ENCODE measurements at regions not wholly inside any gene's neighbourhood (a gene's known extent, or its start where the extent isn't known, plus 50 kb on each side); places are given as distances from the start of the nearest gene placed in this dataset.
"Not testable (repeated sequence)": the region's sequence is repeated elsewhere in the genome, so short reads cannot be mapped to it uniquely, and the experiment has no call there.

DNA sequence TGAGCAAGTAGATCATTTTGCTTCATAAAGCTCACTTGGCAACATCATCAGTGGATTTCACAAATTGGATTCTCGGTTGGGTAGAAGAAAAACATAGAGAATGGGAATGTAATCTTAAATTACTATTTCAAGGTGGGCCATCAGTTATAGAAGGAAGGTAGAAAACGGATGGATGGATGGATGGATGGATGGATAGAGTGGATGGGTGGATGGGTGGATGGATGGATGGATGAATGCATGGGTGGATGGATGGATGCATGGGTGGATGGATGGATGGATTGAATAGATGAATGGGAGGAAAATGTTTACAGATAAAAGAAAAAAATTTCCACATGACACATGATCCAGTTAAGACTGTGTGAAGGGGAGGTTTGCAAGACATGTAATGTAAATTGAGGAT lies 159.7 kb downstream of the MEX3B start:
- no peak for DNase-seq (ENCODE audit: low read depth)
- TF ChIP-seq, protein P1, sequence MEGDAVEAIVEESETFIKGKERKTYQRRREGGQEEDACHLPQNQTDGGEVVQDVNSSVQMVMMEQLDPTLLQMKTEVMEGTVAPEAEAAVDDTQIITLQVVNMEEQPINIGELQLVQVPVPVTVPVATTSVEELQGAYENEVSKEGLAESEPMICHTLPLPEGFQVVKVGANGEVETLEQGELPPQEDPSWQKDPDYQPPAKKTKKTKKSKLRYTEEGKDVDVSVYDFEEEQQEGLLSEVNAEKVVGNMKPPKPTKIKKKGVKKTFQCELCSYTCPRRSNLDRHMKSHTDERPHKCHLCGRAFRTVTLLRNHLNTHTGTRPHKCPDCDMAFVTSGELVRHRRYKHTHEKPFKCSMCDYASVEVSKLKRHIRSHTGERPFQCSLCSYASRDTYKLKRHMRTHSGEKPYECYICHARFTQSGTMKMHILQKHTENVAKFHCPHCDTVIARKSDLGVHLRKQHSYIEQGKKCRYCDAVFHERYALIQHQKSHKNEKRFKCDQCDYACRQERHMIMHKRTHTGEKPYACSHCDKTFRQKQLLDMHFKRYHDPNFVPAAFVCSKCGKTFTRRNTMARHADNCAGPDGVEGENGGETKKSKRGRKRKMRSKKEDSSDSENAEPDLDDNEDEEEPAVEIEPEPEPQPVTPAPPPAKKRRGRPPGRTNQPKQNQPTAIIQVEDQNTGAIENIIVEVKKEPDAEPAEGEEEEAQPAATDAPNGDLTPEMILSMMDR (IDR thresholded peaks at IDR 0.05; ENCODE audit: insufficient read depth, low read depth, low read length): no peak
- no peak overlapping the region for H3K4me3 ChIP-seq (ENCODE audit: low read depth, low read length)
- no peaks in the 10 kb centered on the region for H3K27me3 ChIP-seq (ENCODE audit: control insufficient read depth, insufficient read depth, low read length)
- ChIA-PET POLR2A (no interaction called here), CTCF (interaction anchor here (0.9 kb wide), 1 partner anchor 11 kb away, joined by 5 read pairs; no protein-coding TSS in a partner anchor)
- H3K36me3 ChIP-seq (ENCODE audit: control insufficient read depth, insufficient read depth, low read length): no peaks in the 10 kb centered on the region

DNA sequence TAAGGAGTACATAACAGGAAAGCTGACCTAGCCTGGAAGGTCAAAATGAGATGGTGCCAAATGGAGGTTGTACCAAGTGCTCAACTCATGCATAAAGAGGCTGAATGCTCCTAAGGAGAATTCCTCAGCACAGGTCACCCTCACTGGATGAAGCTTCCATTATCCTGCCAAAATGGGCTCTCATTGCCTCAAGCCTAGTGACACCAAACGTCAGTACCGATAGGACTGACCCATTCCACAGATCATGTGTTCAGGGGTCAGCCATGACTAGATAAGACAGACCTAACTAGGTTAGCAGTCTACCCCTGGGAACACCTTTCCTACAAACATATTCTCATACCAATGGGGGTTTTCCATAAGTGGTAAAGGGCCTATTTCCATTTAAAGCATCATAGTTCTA lies 160.7 kb downstream of the MEX3B start:
- H3K27me3 ChIP-seq (ENCODE audit: control insufficient read depth, insufficient read depth, low read length): no peaks in the 10 kb centered on the region
- ChIA-PET POLR2A (no interaction called here), CTCF (interaction anchor here (1.2 kb wide), 1 partner anchor 36 kb away, joined by 3 read pairs; no protein-coding TSS in a partner anchor)
- no peak overlapping the region for H3K4me3 ChIP-seq (ENCODE audit: low read depth, low read length)
- no peak for DNase-seq (ENCODE audit: low read depth)
- TF ChIP-seq, protein P1 (IDR thresholded peaks at IDR 0.05; ENCODE audit: insufficient read depth, low read depth, low read length): no peak
- H3K36me3 ChIP-seq (ENCODE audit: control insufficient read depth, insufficient read depth, low read length): no peaks in the 10 kb centered on the region

DNA sequence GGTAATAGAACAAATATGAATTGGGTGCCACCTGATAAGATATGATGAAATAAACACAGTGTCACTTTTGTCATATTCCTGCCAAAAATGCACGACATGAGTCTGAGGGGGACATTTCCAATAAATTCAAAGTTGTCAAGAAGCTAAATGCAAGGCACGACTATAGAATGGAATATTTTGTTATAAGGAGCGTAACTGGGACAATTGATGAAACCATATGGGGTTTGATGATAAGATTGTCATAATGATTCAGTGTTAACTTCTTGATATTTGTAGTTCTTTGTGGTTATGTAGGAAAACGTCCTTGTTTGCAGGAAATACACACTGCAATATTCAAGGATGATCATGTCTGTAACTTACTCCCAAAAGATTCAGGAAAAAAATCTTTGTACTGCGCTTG lies 163.3 kb downstream of the MEX3B start:
- TF ChIP-seq, protein P1 (IDR thresholded peaks at IDR 0.05; ENCODE audit: insufficient read depth, low read depth, low read length): no peak
- Histone ChIP-seq H3K27me3 (ENCODE audit: control insufficient read depth, insufficient read depth, low read length) (no peaks in the 10 kb centered on the region), H3K4me3 (ENCODE audit: low read depth, low read length) (no peak overlapping the region), H3K36me3 (ENCODE audit: control insufficient read depth, insufficient read depth, low read length) (no peaks in the 10 kb centered on the region)
- CTCF ChIA-PET: no interaction called here
- POLR2A ChIA-PET: no interaction called here
- DNase-seq (ENCODE audit: low read depth): no peak

DNA sequence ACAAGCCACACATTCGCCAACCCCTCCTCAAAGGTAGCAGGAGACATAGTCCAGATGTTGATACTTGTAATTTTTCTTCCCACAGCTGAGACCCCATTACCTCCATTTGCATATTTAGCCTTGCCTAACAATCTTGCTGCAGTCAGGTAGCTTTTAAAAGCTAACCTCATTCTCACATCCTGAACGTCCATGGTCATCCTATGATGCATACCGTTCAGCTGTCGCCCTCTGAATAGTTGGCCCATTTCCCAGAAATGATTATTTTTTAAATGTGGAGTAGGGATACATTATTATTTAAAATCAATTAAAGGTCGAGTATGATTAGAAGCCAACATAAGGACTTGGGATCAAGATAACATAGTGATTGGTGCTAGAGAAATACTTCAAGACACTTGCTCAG lies 165.0 kb downstream of the MEX3B start:
- TF ChIP-seq, protein P1 (IDR thresholded peaks at IDR 0.05; ENCODE audit: insufficient read depth, low read depth, low read length): no peak
- no peak for DNase-seq (ENCODE audit: low read depth)
- ChIA-PET POLR2A (no interaction called here), CTCF (no interaction called here)
- Histone ChIP-seq H3K36me3 (ENCODE audit: control insufficient read depth, insufficient read depth, low read length) (no peaks in the 10 kb centered on the region), H3K27me3 (ENCODE audit: control insufficient read depth, insufficient read depth, low read length) (no peaks in the 10 kb centered on the region), H3K4me3 (ENCODE audit: low read depth, low read length) (no peak overlapping the region)

DNA sequence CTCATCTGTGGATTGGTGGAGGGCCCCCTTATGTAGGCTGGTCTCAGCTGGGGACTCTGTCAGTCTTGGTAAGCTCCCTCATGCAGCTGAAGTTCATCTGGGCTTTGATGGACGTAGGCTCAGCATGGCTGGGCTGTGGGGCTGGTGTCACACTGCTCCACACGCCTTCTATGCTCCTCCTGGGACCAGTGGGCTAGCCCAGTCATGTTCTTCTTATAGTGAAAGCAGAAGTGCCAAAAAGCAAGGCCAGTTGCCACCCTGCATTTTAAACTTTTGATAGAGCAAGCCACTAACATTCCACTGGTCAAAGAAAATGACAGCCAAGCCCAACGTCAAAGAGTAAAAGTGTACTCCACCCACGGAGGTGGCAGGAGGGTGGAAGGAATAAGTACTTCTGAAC lies 165.5 kb downstream of the MEX3B start:
- Histone ChIP-seq H3K4me3 (ENCODE audit: low read depth, low read length) (no peak overlapping the region), H3K36me3 (ENCODE audit: control insufficient read depth, insufficient read depth, low read length) (no peaks in the 10 kb centered on the region), H3K27me3 (ENCODE audit: control insufficient read depth, insufficient read depth, low read length) (no peaks in the 10 kb centered on the region)
- CTCF ChIA-PET: no interaction called here
- no peak for DNase-seq (ENCODE audit: low read depth)
- TF ChIP-seq, protein P1 (IDR thresholded peaks at IDR 0.05; ENCODE audit: insufficient read depth, low read depth, low read length): no peak
- POLR2A ChIA-PET: no interaction called here

- H3K36me3 ChIP-seq (ENCODE audit: control insufficient read depth, insufficient read depth, low read length); CTCF ChIA-PET; H3K4me3 ChIP-seq (ENCODE audit: low read depth, low read length); DNase-seq (ENCODE audit: low read depth); H3K27me3 ChIP-seq (ENCODE audit: control insufficient read depth, insufficient read depth, low read length); POLR2A ChIA-PET: not testable (repeated sequence)
Measured at GRCh38 chr15:81875717-81876116, 170.1 kb downstream of the MEX3B start.

- H3K27me3 ChIP-seq (ENCODE audit: control insufficient read depth, insufficient read depth, low read length); CTCF ChIA-PET; H3K36me3 ChIP-seq (ENCODE audit: control insufficient read depth, insufficient read depth, low read length); H3K4me3 ChIP-seq (ENCODE audit: low read depth, low read length); POLR2A ChIA-PET; DNase-seq (ENCODE audit: low read depth): not testable (repeated sequence)
Measured at GRCh38 chr15:81870746-81871106, 175.1 kb downstream of the MEX3B start.

DNA sequence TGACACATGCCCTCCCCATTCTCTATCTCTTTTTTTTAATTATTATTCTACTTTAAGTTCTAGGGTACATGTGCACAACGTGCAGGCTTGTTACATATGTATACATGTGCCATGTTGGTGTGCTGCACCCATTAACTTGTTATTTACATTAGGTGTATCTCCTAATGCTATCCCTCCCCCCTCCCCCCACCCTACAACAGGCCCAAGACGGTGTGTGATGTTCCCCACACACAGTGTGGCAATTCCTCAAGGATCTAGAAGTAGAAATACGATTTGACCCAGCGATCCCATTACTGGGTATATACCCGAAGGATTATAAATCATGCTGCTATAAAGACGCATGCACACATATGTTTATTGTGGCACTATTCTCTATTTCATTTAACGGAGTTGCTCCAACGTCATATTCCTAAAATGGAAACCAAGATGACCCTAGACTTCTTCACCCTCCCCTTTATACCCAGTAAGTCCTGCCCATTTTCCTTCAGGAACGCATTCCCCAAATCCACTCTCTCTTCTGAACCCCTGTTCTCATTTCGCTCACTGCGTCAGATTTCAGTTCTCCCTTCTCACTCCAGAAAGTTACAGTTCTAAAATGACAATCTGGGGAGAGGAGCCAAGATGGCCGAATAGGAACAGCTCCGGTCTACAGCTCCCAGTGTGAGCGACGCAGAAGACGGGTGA lies 175.6 kb downstream of the MEX3B start:
- H3K4me3 ChIP-seq (ENCODE audit: low read depth, low read length); H3K27me3 ChIP-seq (ENCODE audit: control insufficient read depth, insufficient read depth, low read length); CTCF ChIA-PET; POLR2A ChIA-PET; H3K36me3 ChIP-seq (ENCODE audit: control insufficient read depth, insufficient read depth, low read length); DNase-seq (ENCODE audit: low read depth): not testable (repeated sequence)
